GM12878 (cell line): ENCODE measurements at regions not wholly inside any gene's neighbourhood (a gene's known extent, or its start where the extent isn't known, plus 50 kb on each side); places are given as distances from the start of the nearest gene placed in this dataset.

ENCODE experiments used
- ATAC-seq: fragments of 200-7000 bp; cut with Tn5 transposase; 3 replicates; pipeline ENCODE4 v1.9.1; 2020; ENCODE audit warnings: mild to moderate bottlenecking, moderate library complexity
- BruUV-seq: library from RNA; stranded (reverse); fragments of 400-500 nt; replicated peaks from 2 replicates; lab custom pipeline; 2021; lab: Mats Ljungman, UMichigan
- CTCF ChIA-PET: fragments of 300-600 bp; sonication (Branson Sonifier 250); formaldehyde crosslinking; extraction: SDS; loops from one replicate; lab custom pipeline; 2021; ENCODE audit warnings: inconsistent platforms; lab: Yijun Ruan, JAX
- POLR2A ChIA-PET: fragments of 350-600 bp; formaldehyde crosslinking; extraction: SDS; loops from one replicate; lab custom pipeline; 2021; ENCODE audit warnings: inconsistent platforms; lab: Charles Lee
- RAD21 ChIA-PET: fragments of 300-600 bp; sonication (Branson Sonifier 250); formaldehyde crosslinking; loops from one replicate; lab custom pipeline; 2023; ENCODE audit warnings: antibody characterized with exemption; ENCODE audit not compliant: unreplicated experiment; lab: Charles Lee
- SMC1A ChIA-PET: fragments of 300-600 bp; sonication (Branson Sonifier 250); formaldehyde crosslinking; loops from one replicate; lab custom pipeline; 2023; ENCODE audit not compliant: unreplicated experiment, uncharacterized antibody; lab: Charles Lee
- DNase-seq: peaks from one replicate; pipeline ENCODE4 v3.0.0-alpha.2; 2011; ENCODE audit warnings: low read depth, low spot score
- FAIRE-seq: peaks from 3 replicates; lab custom pipeline; 2011; peaks lifted over from hg19 to GRCh38; lab: Jason Lieb, UNC
- H2AFZ ChIP-seq: 2 replicates; pipeline ENCODE4 v1.6.0; 2011; ENCODE audit warnings: low read depth, low read length, control low read depth; ENCODE audit not compliant: control insufficient read depth
- H3K27ac ChIP-seq: 2 replicates; pipeline ENCODE4 v1.5.1; 2011; ENCODE audit warnings: control low read depth; ENCODE audit not compliant: control insufficient read depth, insufficient read depth
- H3K27me3 ChIP-seq, 2 experiments: replicated peaks in 1 of 2; 2 replicates each; pipeline versions ENCODE4 v1.6.0 to v1.6.1; 2011; ENCODE audit warnings: low read length in 1 of 2; ENCODE audit not compliant: control insufficient read depth in 2 of 2, insufficient read depth in 2 of 2
- H3K36me3 ChIP-seq, 2 experiments: 2 replicates each; pipeline ENCODE4 v1.5.1; 2011; ENCODE audit warnings: low read length in 1 of 2; ENCODE audit not compliant: control insufficient read depth in 2 of 2, insufficient read depth in 2 of 2
- H3K4me1 ChIP-seq: 2 replicates; pipeline ENCODE4 v1.6.1; 2011; ENCODE audit warnings: mild to moderate bottlenecking, low read length, moderate library complexity, mixed read lengths; ENCODE audit not compliant: control insufficient read depth, insufficient read depth
- H3K4me2 ChIP-seq: 2 replicates; pipeline ENCODE4 v1.6.0; 2011; ENCODE audit warnings: control low read depth; ENCODE audit not compliant: control insufficient read depth, insufficient read depth
- H3K4me3 ChIP-seq: fragments of 200-600 bp; sonication (generic); 2 replicates; pipeline ENCODE4 v1.5.1; 2016
- H3K79me2 ChIP-seq: 2 replicates; pipeline ENCODE4 v1.6.0; 2011; ENCODE audit warnings: low read length; ENCODE audit not compliant: control insufficient read depth, insufficient read depth
- H3K9ac ChIP-seq: 2 replicates; pipeline ENCODE4 v1.8.0; 2011; ENCODE audit warnings: low read length, control low read depth, mixed read lengths; ENCODE audit not compliant: control insufficient read depth, insufficient read depth
- H3K9me3 ChIP-seq: replicated peaks from 3 replicates; pipeline ENCODE4 v1.5.1; 2011; ENCODE audit warnings: mild to moderate bottlenecking, low read length; ENCODE audit not compliant: control insufficient read depth, insufficient read depth
- H4K20me1 ChIP-seq: 2 replicates; pipeline ENCODE4 v1.6.0; 2011; ENCODE audit not compliant: control insufficient read depth, insufficient read depth
- CREM ChIP-seq: IDR thresholded peaks from 2 replicates; pipeline ENCODE4 v1.6.1; 2014; ENCODE audit warnings: antibody characterized with exemption, low read depth
- EP300 ChIP-seq, 2 experiments: fragments of 150-350 bp in 1 of 2; IDR thresholded peaks; 2 replicates each; pipeline ENCODE4 v1.6.1; 2011 to 2012; ENCODE audit warnings: low read depth in 2 of 2, low read length in 2 of 2, borderline replicate concordance in 1 of 2, improper control_type of control experiment in 1 of 2, inconsistent platforms in 1 of 2; ENCODE audit not compliant: control insufficient read depth in 1 of 2
- ESRRA ChIP-seq: IDR thresholded peaks from 2 replicates; pipeline ENCODE4 v1.6.1; 2012; ENCODE audit warnings: mild to moderate bottlenecking, low read length, improper control_type of control experiment
- IKZF1 ChIP-seq: fragments of 450-650 bp; conservative IDR thresholded peaks from 2 replicates; pipeline ENCODE4 v1.6.1; 2017; ENCODE audit warnings: antibody characterized with exemption, mild to moderate bottlenecking
- IKZF2 ChIP-seq, 2 experiments: fragments of 450-650 bp; IDR thresholded peaks; 2 replicates each; pipeline ENCODE4 v1.6.1; 2017; ENCODE audit warnings: mild to moderate bottlenecking in 2 of 2, moderate library complexity in 2 of 2
- MEF2A ChIP-seq: IDR thresholded peaks from 2 replicates; pipeline ENCODE4 v1.6.1; 2011; ENCODE audit warnings: low read depth, mild to moderate bottlenecking, low read length, moderate library complexity; ENCODE audit not compliant: insufficient read depth
- MTA2 ChIP-seq: fragments of 450-650 bp; IDR thresholded peaks from 2 replicates; pipeline ENCODE4 v1.6.1; 2016; ENCODE audit warnings: low read depth, mild to moderate bottlenecking, moderate library complexity
- NFIC ChIP-seq: IDR thresholded peaks from 2 replicates; pipeline ENCODE4 v1.6.1; 2012; ENCODE audit warnings: low read depth, mild to moderate bottlenecking, inconsistent platforms, low read length, moderate library complexity
- RUNX3 ChIP-seq: IDR thresholded peaks from 2 replicates; pipeline ENCODE4 v1.6.1; 2012; ENCODE audit warnings: low read length, inconsistent platforms
- SUZ12 ChIP-seq: fragments of 200-600 bp; sonication (generic); IDR thresholded peaks from one replicate; pipeline ENCODE4 v1.6.1; 2018; ENCODE audit warnings: antibody characterized with exemption, mild to moderate bottlenecking; ENCODE audit not compliant: unreplicated experiment
- YY1 ChIP-seq: IDR thresholded peaks from 2 replicates; pipeline ENCODE4 v1.6.1; 2011; ENCODE audit warnings: low read depth, mild to moderate bottlenecking, low read length
- ZSCAN29 ChIP-seq: fragments of 450-650 bp; IDR thresholded peaks from 2 replicates; pipeline ENCODE4 v1.6.1; 2017; ENCODE audit warnings: mild to moderate bottlenecking, moderate library complexity
- WGBS: methylation state at CpG from one replicate; pipeline ENCODE4 v1.1.6; 2016; ENCODE audit warnings: low lambda C conversion rate; ENCODE audit not compliant: insufficient replicate concordance, insufficient coverage; ENCODE audit errors: missing lambda C conversion rate; 5-methylcytosine and 5-hydroxymethylcytosine counted together
- in situ Hi-C: fragments of 300-500 bp; cut with MboI; formaldehyde crosslinking; loops from 9 replicates; pipeline ENCODE4 v1.14.3; 2018; ENCODE audit warnings: mixed read lengths
- intact Hi-C: fragments of 100-400 bp; cut with micrococcal nuclease; formaldehyde crosslinking; loops from one replicate; pipeline ENCODE4 v1.14.2; 2022; ENCODE audit not compliant: unreplicated experiment
- TF ChIP-seq, protein P1 (sequence below): fragments of 450-650 bp; IDR thresholded peaks from 2 replicates; pipeline ENCODE4 v1.6.1; 2017; ENCODE audit warnings: borderline replicate concordance
- TF ChIP-seq, protein P2 (sequence below): fragments of 450-650 bp; IDR thresholded peaks from 2 replicates; pipeline ENCODE4 v1.6.1; 2017; ENCODE audit warnings: low read depth, mild to moderate bottlenecking, moderate library complexity

DNA sequence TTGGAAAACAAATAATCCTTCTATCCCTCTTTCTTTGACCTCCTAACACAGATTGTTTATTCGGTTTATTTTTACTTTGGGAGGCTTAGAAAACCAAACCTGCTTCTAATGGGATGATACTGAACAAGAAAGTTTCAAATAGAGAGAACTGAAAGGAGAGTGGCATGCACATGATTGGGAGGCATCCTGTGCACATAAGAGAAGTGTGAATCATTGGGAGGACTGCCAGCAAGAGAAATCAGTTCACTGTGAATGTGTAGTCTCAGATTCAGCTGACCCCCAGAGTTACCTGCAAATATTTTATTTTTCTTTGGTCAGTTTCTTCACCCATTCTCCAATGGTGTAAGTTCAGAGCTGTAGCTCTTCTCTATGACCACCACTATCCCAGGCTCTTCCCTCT, 1363.2 kb upstream of the ACVR2A start:
- SMC1A ChIA-PET = interaction anchor here (0.9 to 1.2 kb wide), 2 partner anchors 10 to 21 kb away, joined by 3 to 5 read pairs; no protein-coding TSS in a partner anchor
- FAIRE-seq = no peak
- Histone ChIP-seq H2AFZ (no peak overlapping the region), H3K4me2 (no peak overlapping the region), H4K20me1 (no peaks in the 10 kb centered on the region), H3K4me3 (no peak overlapping the region), H3K9me3 (no peaks in the 10 kb centered on the region), H3K27me3 (no peaks in the 10 kb centered on the region), H3K79me2 (no peaks in the 10 kb centered on the region), H3K4me1 (no peaks in the 10 kb centered on the region), H3K27ac (no peak overlapping the region), H3K9ac (no peak overlapping the region), H3K36me3 (no peaks in the 10 kb centered on the region)
- in situ Hi-C loops = no loop called here
- CTCF ChIA-PET = no interaction called here
- BruUV-seq = no TSS peak
- intact Hi-C loops = no loop called here
- RAD21 ChIA-PET = interaction anchor here (1.2 kb wide), 1 partner anchor 22 kb away, joined by 3 read pairs; no protein-coding TSS in a partner anchor
- DNase-seq = no peak
- POLR2A ChIA-PET = no interaction called here
- no peak for ATAC-seq
- 0% methylated on average over 1 of the region's 1 CpG for WGBS
- TF ChIP-seq CREM = no peak
- no peak for TF ChIP-seq ESRRA
- TF ChIP-seq, protein P1, sequence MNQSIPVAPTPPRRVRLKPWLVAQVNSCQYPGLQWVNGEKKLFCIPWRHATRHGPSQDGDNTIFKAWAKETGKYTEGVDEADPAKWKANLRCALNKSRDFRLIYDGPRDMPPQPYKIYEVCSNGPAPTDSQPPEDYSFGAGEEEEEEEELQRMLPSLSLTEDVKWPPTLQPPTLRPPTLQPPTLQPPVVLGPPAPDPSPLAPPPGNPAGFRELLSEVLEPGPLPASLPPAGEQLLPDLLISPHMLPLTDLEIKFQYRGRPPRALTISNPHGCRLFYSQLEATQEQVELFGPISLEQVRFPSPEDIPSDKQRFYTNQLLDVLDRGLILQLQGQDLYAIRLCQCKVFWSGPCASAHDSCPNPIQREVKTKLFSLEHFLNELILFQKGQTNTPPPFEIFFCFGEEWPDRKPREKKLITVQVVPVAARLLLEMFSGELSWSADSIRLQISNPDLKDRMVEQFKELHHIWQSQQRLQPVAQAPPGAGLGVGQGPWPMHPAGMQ = no peak
- TF ChIP-seq NFIC = no peak
- no peak for TF ChIP-seq SUZ12

DNA sequence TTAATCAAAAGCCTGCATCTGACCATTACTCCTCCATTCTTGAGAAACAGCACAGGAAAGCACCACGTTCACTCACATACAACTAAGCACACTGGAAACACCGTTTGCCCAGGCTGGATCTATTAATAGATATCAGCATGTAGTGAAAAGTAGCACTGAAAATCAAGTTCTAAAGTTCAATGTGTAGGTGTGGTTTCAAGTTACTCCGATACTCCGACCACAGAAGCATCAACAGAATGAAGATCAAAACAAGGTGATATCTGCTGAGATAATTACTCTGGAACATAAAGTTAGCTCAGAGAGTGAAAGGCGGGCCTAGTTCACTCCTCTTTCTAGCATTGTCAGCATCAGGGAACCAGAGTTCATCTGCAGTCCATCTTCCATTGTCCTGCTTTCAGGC, 1367.4 kb upstream of the ACVR2A start:
- H2AFZ ChIP-seq = no peak overlapping the region
- BruUV-seq = no TSS peak
- H3K36me3 ChIP-seq = no peaks in the 10 kb centered on the region
- no peak overlapping the region for H3K4me3 ChIP-seq
- in situ Hi-C loops (no loop called here), intact Hi-C loops (no loop called here)
- no peaks in the 10 kb centered on the region for H3K4me1 ChIP-seq
- H3K4me2 ChIP-seq = no peak overlapping the region
- DNase-seq (no peak), ATAC-seq (peak; percentile 67), FAIRE-seq (no peak)
- RAD21 ChIA-PET = interaction anchor here (0.9 to 1.6 kb wide), 5 partner anchors 25 to 345 kb away, joined by 3 to 6 read pairs (median 3); no protein-coding TSS in a partner anchor
- SMC1A ChIA-PET = interaction anchor here (0.8 to 1.6 kb wide), 6 partner anchors 11 to 98 kb away, joined by 3 to 6 read pairs (median 3); no protein-coding TSS in a partner anchor
- POLR2A ChIA-PET = interaction anchor here (1.0 kb wide), 1 partner anchor 36 kb away, joined by 3 read pairs; no protein-coding TSS in a partner anchor
- H4K20me1 ChIP-seq = no peaks in the 10 kb centered on the region
- H3K27me3 ChIP-seq = no peaks in the 10 kb centered on the region
- no peak overlapping the region for H3K9ac ChIP-seq
- no peaks in the 10 kb centered on the region for H3K9me3 ChIP-seq
- CTCF ChIA-PET = no interaction called here
- H3K79me2 ChIP-seq = no peaks in the 10 kb centered on the region
- H3K27ac ChIP-seq = no peak overlapping the region
- WGBS = 19% methylated on average over 5 of the region's 5 CpGs
- no peak for TF ChIP-seq ZSCAN29
- TF ChIP-seq IKZF2 (IDR thresholded peaks at IDR 0.05) = peak in 1 of 2 experiments; percentile 34; a peak in 2 of 4 replicates
- TF ChIP-seq MTA2 = peak; percentile 82
- TF ChIP-seq RUNX3 = peak; percentile 74
- TF ChIP-seq EP300 (IDR thresholded peaks at IDR 0.05; ENCODE audit: borderline replicate concordance in 1 of 2, control insufficient read depth in 1 of 2, low read depth in 2 of 2, low read length in 2 of 2) = 0 out of 4 replicates have a peak, but pooled peaks of 1 of the 2 experiments have one; percentile 26
- TF ChIP-seq IKZF1 = peak; percentile 56
- TF ChIP-seq YY1 = no peak
- TF ChIP-seq MEF2A = 0 out of 2 replicates have a peak, but pooled peaks have one; percentile 59
- TF ChIP-seq, protein P2, sequence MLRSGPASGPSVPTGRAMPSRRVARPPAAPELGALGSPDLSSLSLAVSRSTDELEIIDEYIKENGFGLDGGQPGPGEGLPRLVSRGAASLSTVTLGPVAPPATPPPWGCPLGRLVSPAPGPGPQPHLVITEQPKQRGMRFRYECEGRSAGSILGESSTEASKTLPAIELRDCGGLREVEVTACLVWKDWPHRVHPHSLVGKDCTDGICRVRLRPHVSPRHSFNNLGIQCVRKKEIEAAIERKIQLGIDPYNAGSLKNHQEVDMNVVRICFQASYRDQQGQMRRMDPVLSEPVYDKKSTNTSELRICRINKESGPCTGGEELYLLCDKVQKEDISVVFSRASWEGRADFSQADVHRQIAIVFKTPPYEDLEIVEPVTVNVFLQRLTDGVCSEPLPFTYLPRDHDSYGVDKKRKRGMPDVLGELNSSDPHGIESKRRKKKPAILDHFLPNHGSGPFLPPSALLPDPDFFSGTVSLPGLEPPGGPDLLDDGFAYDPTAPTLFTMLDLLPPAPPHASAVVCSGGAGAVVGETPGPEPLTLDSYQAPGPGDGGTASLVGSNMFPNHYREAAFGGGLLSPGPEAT = peak; percentile 16; the same call in 1 of the 2 replicates
